Hematopoietic multipotent progenitor cell treated with erythropoietin and hydrocortisone succinate and interleukin-3 and kit ligand, for 4 days (in vitro differentiated cells): ENCODE measurements at regions not wholly inside any gene's neighbourhood (a gene's known extent, or its start where the extent isn't known, plus 50 kb on each side); places are given as distances from the start of the nearest gene placed in this dataset.
"Not testable (repeated sequence)": the region's sequence is repeated elsewhere in the genome, so short reads cannot be mapped to it uniquely, and the experiment has no call there.

Experiments used
- DNase-seq: peaks from one replicate; pipeline ENCODE4 v3.0.0-alpha.2; 2015

- no peak for DNase-seq
Observed at GRCh38 chr1:4175566-4176405, 275.7 kb upstream of the C1orf174 start.

DNA sequence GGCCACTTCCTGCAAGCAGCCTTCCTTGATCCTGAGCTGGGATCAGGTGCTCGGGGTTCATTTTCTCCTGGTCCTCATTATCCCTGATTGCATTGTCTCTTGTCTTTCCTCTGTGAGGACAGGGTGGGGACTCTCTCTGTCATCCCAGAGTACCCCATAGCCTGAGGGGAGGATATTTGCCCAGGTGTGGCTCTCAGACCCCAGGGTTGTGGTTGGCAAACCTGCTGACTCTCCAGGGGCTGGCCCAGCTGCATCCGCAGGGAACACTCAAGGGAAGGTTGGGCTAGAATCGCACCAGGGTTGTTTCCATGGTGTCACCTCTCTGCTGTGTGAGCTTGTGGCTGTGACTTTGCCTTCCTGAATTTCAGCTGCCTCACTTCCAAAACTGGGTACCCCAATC is 276.8 kb upstream of the C1orf174 start:
- no peak for DNase-seq

DNA sequence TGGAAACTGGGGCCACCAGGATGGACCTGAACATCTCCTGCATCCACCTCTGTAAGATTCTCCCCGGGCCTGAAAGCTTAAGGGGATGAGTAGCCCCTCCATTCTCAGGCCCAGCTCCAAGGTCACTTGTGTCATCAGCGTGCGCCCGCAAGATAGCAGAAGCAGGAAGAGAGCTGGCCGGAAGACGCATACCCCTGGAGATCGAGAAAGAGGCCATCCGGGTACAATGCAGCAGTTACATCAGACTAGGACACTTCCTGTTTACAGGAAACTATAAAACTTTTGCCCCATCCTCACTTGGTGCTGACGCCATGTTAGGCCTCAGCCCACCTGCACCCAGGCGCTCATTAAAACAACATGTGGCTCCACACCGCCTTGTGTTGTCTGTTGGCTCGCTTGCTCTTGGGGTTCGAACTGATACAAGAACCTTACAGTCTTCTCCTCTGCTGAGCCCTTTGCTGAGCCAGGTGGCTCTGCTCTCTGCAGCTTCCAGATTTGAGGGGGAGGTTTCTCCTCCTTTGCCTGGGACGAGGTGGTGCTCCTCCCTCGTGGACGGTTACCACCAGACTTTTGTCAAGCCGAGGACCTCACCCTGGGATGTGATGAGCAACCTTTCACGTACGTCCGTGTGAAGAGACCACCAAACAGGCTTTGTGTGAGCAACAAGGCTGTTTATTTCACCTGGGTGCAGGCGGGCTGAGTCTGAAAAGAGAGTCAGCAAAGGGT is 277.5 kb upstream of the C1orf174 start:
- peak; percentile 3 for DNase-seq

DNA sequence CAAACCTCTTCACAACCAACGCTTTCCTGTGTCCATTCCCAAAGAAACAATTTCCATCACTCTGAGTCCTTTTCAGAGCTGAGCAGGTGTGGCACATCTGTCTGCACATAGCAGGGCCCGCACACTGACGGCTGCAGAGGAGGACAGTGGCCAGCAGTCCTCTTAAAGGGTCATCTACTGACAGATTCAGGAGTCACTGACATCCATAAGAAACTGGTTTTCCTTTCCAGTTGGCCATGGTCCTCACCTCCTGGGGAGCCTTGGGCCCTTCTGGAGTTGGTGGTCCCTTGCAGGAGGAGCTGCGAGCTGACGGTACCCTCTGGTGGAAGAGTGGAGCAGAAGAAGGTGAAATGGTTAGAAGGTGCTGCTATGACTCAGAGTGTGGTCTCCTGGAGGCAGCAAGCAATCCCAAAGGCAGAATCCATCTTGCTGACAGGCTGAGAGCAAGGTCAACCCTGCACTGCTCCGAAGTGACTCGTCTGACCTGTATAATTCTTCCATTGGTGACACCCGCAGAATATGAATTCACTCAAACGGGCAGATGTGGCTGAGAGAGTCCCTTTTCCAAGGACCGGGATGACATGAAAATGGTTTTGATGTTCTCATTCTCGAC is 278.5 kb upstream of the C1orf174 start:
- DNase-seq, result no peak

DNA sequence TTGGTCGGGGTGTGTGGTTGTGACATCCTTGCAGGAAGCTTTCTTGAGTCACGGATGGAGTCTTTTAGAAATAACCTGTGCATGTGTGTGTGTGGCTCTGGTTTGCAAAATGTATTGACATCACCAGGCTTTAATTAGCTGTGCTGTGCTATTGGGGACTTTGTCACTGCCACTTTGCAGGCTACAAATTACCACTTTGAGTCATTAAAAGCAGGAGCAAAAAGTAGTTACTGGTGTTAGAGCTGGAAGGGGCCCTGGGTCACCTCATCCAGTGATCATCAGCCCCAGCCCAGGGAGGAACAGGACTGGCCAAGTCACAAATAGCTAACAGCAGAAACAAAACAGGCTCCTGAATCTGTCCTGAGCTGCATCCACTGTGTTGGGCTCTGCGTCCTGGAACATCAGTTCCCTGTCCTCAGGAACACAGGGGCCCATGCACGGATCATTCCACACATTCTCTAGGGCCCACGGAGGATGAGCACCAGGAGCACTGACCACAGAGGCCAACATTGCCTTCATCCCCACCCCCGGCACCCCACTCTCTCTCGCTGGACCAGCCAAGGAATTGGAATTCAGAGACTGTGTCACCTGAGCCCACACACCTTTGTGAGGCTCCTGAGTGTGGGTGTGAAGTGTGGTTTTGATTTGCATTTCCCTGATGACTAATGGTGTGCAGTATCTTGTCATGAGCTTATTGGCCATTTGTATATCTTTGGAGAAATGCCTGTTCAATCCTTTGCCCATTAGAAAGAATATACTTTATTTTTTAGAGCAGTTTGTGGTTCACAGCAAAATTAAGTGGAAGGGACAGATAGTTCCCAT is 280.1 kb upstream of the C1orf174 start:
- no peak for DNase-seq

GRCh38 chr1:4186486-4186885 is 286.4 kb upstream of the C1orf174 start:
- DNase-seq, result not testable (repeated sequence)

DNA sequence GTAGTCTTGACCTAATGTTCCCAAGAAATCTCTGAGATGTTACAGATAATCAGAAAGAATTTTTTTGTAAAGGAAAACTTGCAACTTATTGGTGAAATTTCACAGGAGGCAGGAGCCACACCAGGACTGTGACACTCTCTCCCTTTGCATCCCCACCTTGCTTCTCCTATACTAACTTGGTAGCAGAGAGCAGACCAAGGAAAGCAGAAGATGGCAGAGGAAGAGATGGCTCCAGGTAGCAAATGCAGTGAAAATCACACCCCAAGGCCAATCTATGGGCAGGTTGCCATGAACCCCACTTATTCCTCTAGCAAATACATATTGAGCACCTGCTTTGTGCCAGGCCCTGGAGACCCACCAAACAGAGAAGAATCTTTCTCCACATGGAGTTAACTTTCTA is 303.4 kb upstream of the C1orf174 start:
- DNase-seq, result no peak

- no peak for DNase-seq
Observed at GRCh38 chr1:4207183-4207582, 307.1 kb upstream of the C1orf174 start.

DNA sequence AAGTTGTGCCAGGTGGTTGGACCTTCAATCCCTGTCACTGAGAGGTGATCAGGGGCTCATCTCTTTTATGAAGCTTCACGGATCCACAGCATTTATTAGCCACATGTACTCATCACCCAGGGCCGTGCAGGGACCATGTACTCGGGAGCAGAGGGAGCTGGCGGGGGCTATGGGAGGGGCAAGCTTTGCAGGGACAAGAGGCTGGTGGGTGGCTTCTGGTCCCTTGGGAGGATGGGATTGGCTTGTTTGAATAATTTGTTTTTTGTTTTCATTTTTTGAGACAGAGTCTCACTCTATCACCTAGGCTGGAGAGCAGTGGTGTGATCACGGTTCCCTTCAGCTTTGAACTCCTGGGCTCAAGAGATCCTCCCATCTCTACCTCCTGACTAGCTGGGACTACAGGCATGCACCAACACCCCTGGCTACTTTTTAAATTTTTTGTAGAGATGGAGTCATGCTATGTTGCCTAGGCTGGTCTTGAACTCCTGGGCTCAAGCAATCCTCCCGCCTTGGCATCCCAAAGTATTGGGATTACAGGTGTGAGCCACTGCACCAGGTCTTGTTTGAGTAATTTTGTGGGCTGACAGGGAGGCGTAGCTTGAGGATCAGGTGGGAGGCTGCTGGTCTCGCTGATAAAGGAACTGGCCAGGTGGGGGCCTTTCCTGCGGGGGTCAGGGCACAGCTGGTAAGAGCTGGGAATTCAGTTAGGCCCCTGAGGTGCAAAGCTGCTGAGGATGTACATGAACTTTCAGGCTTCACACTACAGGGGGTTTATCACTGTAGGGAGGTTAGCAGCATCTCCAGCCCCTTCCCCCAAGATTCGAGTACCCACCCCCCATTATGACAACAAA is 308.0 kb upstream of the C1orf174 start:
- DNase-seq, result no peak

GRCh38 chr1:4210043-4210442 is 310.0 kb upstream of the C1orf174 start:
- DNase-seq, result no peak

- no peak for DNase-seq
Observed at GRCh38 chr1:4212796-4213195, 312.7 kb upstream of the C1orf174 start.

GRCh38 chr1:4213366-4213973 is 313.4 kb upstream of the C1orf174 start:
- no peak for DNase-seq

DNA sequence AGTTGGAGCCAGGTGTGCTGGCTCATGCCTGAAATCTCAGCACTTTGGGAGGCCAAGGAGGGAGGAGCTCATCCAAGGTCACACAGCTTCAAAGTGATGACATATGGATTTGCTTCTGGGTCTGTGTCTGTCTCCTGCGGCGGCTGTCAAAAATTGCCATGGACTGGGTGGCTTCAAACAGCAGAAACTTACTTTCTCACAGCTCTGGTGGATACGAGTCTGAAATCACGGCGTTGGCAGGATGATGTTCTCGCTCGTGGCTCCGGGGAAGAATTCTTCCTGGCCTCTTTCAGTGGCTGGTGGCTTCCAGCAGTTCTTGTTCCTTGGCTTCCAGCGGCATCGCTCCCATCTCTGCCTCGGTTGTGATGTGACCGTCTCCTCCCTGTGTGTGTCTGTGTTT is 314.8 kb upstream of the C1orf174 start:
- no peak for DNase-seq

DNA sequence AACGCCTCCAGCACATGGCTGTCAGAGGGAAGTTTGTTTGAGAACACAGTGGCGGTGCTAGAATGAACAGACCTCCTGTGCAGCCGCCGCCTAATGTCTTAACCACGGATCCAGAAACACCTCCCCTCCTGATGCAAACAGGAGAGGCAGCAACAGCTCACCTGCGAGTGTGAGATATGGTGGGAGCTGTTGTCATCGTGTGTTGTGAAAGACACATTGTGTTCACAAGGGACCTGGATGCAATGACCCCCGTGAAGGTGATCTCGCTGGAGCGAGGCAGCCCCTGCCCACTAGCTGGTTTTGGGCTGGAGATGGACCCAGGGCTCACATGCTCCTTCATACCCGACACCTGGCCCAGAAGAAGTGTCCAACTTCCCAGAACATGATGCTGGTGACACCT is 315.3 kb upstream of the C1orf174 start:
- no peak for DNase-seq

DNA sequence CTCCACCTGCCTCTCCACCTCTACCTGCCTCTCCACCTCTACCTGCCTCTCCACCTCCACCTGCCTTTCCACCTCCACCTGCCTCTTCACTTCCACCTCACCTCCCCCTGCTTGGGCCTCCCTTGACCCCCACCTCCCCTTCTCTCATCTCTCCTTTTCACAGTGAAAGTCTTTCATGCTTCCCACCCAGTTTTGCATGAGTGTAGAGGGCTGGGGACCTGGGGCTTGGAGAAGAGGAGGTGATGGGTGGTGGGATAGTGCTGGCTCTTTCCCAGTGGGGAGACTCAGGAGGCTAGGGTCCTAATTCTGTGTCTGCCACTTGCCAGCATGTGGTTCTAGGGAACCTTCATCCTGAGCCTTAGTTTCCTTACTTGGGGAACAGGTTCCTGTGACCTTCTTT is 316.2 kb upstream of the C1orf174 start:
- no peak for DNase-seq

- DNase-seq, result no peak
Observed at GRCh38 chr1:4218619-4219018, 318.5 kb upstream of the C1orf174 start.

- DNase-seq, result no peak
Observed at GRCh38 chr1:4219111-4219510, 319.0 kb upstream of the C1orf174 start.

DNA sequence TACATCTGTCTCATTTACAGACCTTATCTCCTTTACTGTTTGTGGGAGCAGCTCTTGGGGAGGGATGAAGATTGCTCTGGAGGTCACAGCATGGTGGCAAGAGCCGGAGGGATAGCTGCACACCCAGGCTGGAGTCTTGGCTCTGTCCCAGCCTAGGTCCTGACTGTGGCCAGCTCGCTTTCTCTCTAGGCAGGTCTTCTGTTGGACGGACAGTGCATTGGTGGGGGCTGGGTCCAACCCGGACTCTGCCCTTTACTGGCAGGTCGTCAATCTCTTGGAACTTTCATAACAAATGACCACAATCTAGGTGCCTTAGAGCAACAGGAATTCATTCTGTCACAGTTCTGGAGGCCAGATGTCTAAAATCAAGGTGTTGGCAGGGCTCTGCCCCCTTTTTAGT is 319.8 kb upstream of the C1orf174 start:
- no peak for DNase-seq

DNA sequence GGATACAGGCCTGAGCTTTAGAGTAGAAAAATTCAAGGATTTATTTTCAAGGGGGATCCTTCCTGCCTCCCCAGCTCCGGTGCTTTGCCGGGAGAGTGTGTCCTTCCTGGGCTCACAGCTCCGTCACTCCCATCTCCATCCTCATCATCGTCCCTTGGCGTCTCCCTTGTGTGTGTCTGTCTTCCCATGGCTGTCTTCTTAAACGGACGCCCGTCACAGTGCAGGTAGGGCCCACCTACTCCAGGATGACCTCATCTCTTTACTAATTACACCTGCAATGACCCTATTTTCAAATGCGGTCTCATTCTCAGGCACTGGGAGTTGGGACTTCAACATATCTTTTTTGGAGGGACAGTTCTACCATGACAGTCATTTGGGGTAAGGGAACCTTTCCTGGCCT is 320.3 kb upstream of the C1orf174 start:
- DNase-seq, result no peak

DNA sequence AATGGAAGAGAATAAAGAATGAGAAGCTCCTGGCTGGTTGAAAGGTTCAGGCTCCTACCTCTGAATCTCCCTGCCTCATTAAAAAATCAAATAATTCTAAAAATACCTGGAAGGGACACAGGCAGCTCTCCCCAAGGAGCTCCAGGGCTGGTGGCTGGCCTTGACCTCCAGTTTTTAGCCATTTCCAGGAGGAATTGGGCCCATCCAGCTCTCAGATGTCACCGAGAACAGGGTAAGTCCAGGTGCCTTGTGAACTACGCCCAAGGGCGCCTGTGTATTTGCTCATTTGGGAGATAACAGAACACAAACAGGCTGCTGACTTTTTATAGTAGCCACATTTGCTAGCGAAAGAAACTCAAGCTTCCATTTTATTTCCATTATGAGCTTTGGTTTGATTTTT is 321.0 kb upstream of the C1orf174 start:
- no peak for DNase-seq

DNA sequence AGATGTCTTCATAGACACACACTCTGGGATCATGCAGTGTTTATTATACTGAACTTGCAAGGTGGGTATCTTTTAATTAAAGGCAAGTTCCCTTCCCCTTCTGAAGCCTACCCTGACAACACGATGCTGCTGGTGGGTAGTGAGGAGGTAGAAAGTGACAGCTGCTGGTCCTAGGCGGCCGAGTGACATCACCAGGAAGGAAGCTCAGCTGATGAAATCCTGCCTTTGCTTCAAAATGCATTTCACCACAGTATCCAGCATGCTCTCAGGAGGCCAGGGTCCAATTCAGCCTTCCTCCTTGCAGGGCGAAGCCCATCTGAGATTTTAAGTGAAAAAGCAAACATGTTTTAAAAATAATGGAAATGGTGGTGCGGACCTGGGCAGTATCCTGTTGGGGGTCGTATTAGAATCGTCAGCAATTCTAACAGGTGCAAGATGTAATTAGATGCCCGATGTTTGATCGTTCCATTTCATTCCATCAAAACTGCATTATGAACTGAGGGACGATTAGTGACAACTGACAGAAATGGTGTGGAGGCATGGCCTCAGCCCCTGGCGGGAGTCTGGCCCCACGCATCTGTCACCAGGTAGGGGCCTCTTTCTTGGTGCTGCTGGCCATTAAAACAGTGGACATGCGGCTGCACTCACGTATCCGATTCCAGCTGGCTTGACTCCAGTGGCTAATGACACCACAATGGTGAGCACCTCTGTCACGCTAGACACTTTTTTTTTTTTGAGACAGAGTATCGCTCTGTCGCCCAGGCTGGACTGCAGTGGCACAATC is 324.8 kb upstream of the C1orf174 start:
- DNase-seq, result no peak
